Vagina (tissue), 2 donors: ENCODE measurements at regions not wholly inside any gene's neighbourhood (a gene's known extent, or its start where the extent isn't known, plus 50 kb on each side); places are given as distances from the start of the nearest gene placed in this dataset.
"Not testable (repeated sequence)": the region's sequence is repeated elsewhere in the genome, so short reads cannot be mapped to it uniquely, and the experiment has no call there.

Experiments
- DNase-seq, 2 donors: peaks; one replicate each; pipeline ENCODE4 v3.0.0-alpha.2; 2017; ENCODE audit errors: extremely low spot score in 2 of 2
- H3K27ac ChIP-seq: fragments of 200-600 bp; sonication (generic); one replicate; pipeline ENCODE4 v1.5.1; 2019
- H3K27me3 ChIP-seq: fragments of 200-600 bp; sonication (generic); one replicate; pipeline ENCODE4 v1.5.1; 2019
- H3K36me3 ChIP-seq, 2 donors: fragments of 200-600 bp; sonication (generic); one replicate each; pipeline ENCODE4 v1.5.1; 2017 to 2019
- H3K4me1 ChIP-seq: fragments of 200-600 bp; sonication (generic); one replicate; pipeline ENCODE4 v1.5.1; 2019
- H3K4me3 ChIP-seq, 2 donors: fragments of 200-600 bp; sonication (generic); 1 replicate in 1 of 2; 2 replicates in 1 of 2; pipeline ENCODE4 v1.5.1; 2016 to 2019
- H3K9me3 ChIP-seq: fragments of 200-600 bp; sonication (generic); one replicate; pipeline ENCODE4 v1.5.1; 2019
- POLR2A ChIP-seq, 2 donors: fragments of 450-650 bp; IDR thresholded peaks; one replicate each; pipeline ENCODE4 v1.6.1; 2017; ENCODE audit warnings: antibody characterized with exemption in 2 of 2, mild to moderate bottlenecking in 2 of 2, moderate library complexity in 2 of 2
- POLR2AphosphoS5 ChIP-seq, 2 donors: sonication (generic); formaldehyde crosslinking; IDR thresholded peaks; one replicate each; pipeline ENCODE4 v1.9.0; 2017; ENCODE audit warnings: antibody characterized with exemption in 2 of 2, mild to moderate bottlenecking in 2 of 2, low read depth in 1 of 2; ENCODE audit not compliant: insufficient read depth in 1 of 2
- intact Hi-C: fragments of 100-400 bp; cut with DNase I; formaldehyde crosslinking; loops from one replicate; pipeline ENCODE4 v1.15.1; 2023
- TF ChIP-seq, protein P1 (sequence below), 3 experiments: fragments of 450-650 bp in 2 of 3; fragments of 200-600 bp in 1 of 3; sonication (generic) in 1 of 3; IDR thresholded peaks; one replicate each; pipeline ENCODE4 v1.5.1; 2017 to 2019; ENCODE audit warnings: antibody characterized with exemption in 3 of 3, mild to moderate bottlenecking in 2 of 3, moderate library complexity in 2 of 3

DNA sequence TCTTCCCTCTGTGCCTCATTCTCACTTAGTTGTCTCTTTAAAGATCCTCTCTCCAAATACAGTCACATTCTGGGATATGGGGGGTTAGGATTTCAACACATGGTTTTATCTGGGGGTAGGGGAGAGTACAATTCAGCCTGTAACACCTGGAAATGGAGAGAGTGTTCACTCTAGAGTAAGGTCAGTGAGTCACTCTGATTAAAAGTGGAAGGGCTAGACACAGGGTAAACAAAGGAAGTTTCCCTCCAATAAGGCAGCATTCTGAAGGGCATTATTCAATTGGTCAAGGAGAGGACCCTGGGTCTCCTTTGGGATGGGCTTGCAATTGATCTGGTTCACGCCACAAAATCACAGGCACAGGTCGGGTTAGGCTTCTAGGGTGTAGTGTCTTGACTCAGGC is 232.8 kb upstream of the NPSR1 start:
- intact Hi-C loops: no loop called here
- Histone ChIP-seq H3K9me3 (no peaks in the 10 kb centered on the region), H3K4me1 (no peaks in the 10 kb centered on the region), H3K36me3 (no peaks in the 10 kb centered on the region), H3K4me3 (no peak overlapping the region), H3K27me3 (no peaks in the 10 kb centered on the region), H3K27ac (no peak overlapping the region)
- TF ChIP-seq POLR2AphosphoS5 (IDR thresholded peaks at IDR 0.05; ENCODE audit: insufficient read depth in 1 of 2, low read depth in 1 of 2): no peak
- no peak for TF ChIP-seq POLR2A (IDR thresholded peaks at IDR 0.05)
- no peak for DNase-seq

DNA sequence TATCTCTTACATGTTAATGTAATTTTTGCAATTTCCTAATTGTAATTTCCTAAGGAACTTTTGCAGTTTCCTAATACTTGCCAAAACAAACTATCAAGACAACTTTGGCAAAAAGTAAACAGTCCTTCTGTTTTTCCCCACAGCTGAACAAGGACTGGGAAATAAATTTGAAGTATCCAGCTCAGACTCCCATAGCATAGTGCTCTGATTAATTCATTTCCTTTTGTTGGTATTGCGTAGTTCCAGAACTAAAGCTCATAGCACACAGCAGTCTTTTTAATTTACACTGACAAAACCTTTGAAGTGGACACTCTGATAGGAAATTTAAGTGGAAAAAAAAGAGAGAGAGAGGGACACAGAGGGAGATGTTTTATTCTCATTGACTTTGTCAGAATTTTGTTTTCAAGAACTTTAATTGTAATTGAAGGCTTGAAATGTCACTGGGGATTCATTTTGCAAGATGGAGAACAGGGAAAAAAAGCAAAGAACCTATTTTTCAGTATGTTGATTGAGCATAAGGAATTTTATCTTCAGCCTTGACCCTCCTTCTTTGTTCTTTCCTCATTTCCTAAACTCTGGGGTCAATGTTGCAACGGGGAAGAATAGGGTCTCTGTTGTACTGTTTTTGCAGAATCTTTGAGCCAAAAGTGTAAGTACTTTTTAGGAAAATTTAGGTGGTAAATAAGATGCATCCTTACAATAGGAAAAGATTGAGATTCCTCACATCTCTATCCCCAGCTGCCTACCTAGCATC is 232.2 kb upstream of the NPSR1 start:
- H3K27me3 ChIP-seq: no peaks in the 10 kb centered on the region
- no peaks in the 10 kb centered on the region for H3K4me1 ChIP-seq
- H3K9me3 ChIP-seq: no peaks in the 10 kb centered on the region
- TF ChIP-seq, protein P1, sequence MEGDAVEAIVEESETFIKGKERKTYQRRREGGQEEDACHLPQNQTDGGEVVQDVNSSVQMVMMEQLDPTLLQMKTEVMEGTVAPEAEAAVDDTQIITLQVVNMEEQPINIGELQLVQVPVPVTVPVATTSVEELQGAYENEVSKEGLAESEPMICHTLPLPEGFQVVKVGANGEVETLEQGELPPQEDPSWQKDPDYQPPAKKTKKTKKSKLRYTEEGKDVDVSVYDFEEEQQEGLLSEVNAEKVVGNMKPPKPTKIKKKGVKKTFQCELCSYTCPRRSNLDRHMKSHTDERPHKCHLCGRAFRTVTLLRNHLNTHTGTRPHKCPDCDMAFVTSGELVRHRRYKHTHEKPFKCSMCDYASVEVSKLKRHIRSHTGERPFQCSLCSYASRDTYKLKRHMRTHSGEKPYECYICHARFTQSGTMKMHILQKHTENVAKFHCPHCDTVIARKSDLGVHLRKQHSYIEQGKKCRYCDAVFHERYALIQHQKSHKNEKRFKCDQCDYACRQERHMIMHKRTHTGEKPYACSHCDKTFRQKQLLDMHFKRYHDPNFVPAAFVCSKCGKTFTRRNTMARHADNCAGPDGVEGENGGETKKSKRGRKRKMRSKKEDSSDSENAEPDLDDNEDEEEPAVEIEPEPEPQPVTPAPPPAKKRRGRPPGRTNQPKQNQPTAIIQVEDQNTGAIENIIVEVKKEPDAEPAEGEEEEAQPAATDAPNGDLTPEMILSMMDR (IDR thresholded peaks at IDR 0.05): no peak
- TF ChIP-seq POLR2A (IDR thresholded peaks at IDR 0.05) (no peak), POLR2AphosphoS5 (IDR thresholded peaks at IDR 0.05; ENCODE audit: insufficient read depth in 1 of 2, low read depth in 1 of 2) (no peak)
- H3K4me3 ChIP-seq: no peak overlapping the region
- no peak for DNase-seq
- no peaks in the 10 kb centered on the region for H3K36me3 ChIP-seq
- intact Hi-C loops: no loop called here
- H3K27ac ChIP-seq: no peak overlapping the region

DNA sequence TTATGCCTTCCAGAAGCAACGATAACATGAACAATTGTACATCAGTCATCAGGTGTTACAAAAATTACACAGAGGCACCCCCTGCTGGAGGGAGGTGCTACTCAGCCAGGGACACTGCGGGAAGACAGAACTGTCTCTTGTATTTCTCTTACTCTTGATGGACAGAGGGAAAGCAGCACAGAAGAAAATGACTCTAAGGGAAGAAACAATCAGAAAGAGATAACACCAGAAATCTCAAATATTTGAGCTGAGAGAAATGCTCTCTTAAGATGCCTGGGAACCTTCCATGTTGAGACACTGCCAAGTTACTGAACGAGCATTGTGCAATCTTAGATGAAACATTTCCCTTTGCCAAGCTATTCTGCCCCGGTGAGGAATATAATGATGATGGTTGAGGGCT is 227.6 kb upstream of the NPSR1 start:
- Histone ChIP-seq H3K4me3 (no peak overlapping the region), H3K4me1 (no peaks in the 10 kb centered on the region), H3K9me3 (no peaks in the 10 kb centered on the region), H3K27ac (no peak overlapping the region), H3K36me3 (no peaks in the 10 kb centered on the region), H3K27me3 (no peaks in the 10 kb centered on the region)
- intact Hi-C loops: no loop called here
- DNase-seq: no peak
- no peak for TF ChIP-seq POLR2AphosphoS5 (IDR thresholded peaks at IDR 0.05; ENCODE audit: insufficient read depth in 1 of 2, low read depth in 1 of 2)
- TF ChIP-seq POLR2A (IDR thresholded peaks at IDR 0.05): no peak
- TF ChIP-seq, protein P1 (IDR thresholded peaks at IDR 0.05): no peak

DNA sequence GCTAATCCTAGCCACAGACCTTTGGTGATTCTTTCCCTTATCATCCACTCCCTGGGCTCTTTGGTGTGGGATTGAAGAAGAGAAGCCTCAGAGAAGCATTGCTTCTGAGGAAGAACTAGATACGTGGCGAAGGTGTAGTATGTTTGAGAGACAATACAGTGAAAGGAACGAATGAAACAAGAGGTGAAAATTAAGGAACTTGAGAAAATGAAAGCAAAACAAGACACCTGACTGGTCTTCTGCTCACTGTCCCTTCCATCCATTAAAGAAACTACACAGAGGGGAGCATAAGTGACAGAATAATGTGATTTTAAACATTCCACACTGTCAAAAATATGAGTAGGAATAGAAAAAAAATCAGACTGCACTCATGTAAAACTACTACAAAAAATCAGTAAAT is 219.6 kb upstream of the NPSR1 start:
- Histone ChIP-seq H3K4me3 (no peak overlapping the region), H3K27me3 (no peaks in the 10 kb centered on the region), H3K4me1 (no peaks in the 10 kb centered on the region), H3K9me3 (no peaks in the 10 kb centered on the region), H3K27ac (no peak overlapping the region), H3K36me3 (no peaks in the 10 kb centered on the region)
- intact Hi-C loops: no loop called here
- no peak for DNase-seq
- TF ChIP-seq POLR2A (IDR thresholded peaks at IDR 0.05): no peak
- TF ChIP-seq POLR2AphosphoS5 (IDR thresholded peaks at IDR 0.05; ENCODE audit: insufficient read depth in 1 of 2, low read depth in 1 of 2): no peak
- TF ChIP-seq, protein P1 (IDR thresholded peaks at IDR 0.05): no peak

GRCh38 chr7:34445653-34446052 is 212.4 kb upstream of the NPSR1 start:
- Histone ChIP-seq H3K4me3 (no peak overlapping the region), H3K36me3 (no peaks in the 10 kb centered on the region), H3K27me3 (no peaks in the 10 kb centered on the region), H3K27ac (no peak overlapping the region), H3K4me1 (no peaks in the 10 kb centered on the region), H3K9me3 (no peaks in the 10 kb centered on the region)
- TF ChIP-seq, protein P1 (IDR thresholded peaks at IDR 0.05): no peak
- TF ChIP-seq POLR2AphosphoS5 (IDR thresholded peaks at IDR 0.05; ENCODE audit: insufficient read depth in 1 of 2, low read depth in 1 of 2) (no peak), POLR2A (IDR thresholded peaks at IDR 0.05) (no peak)
- intact Hi-C loops: no loop called here
- no peak for DNase-seq

DNA sequence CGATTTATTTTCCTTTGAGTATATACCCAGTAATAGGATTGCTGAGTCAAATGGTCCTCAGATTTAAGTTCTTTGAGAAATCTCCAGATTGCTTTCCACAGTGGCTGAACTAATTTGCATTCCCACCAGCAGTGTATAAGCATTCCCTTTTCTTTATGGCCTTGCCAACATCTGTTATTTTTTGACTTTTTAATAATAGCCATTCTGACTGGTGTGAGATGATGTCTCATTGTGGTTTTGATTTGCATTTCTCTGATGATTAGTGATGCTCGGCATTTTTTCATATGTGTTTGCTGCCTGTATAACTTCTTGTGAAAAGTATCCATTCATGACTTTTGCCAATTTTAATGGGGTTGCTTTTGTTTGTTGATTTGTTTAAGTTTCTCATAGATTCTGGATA is 209.5 kb upstream of the NPSR1 start:
- H3K9me3 ChIP-seq, H3K4me3 ChIP-seq, intact Hi-C loops, H3K27ac ChIP-seq, H3K4me1 ChIP-seq, H3K36me3 ChIP-seq, DNase-seq, H3K27me3 ChIP-seq: not testable (repeated sequence)
